ENCODE measurements at regions not wholly inside any gene's neighbourhood (a gene's known extent, or its start where the extent isn't known, plus 50 kb on each side); places are given as distances from the start of the nearest gene placed in this dataset.

GRCh38 chr1:86239894-86240293, 83.3 kb upstream of the COL24A1 start:
- H3K9me3 ChIP-seq (replicated peaks in 1 of 2; ENCODE audit: control insufficient read depth in 1 of 2, insufficient read depth in 1 of 2, low read length in 2 of 2) = peaks cover 0 to 10% of the 10 kb centered on the region in 2 donors
- no peaks in the 10 kb centered on the region for H3K36me3 ChIP-seq (replicated peaks in 1 of 2; ENCODE audit: control insufficient read depth in 1 of 2, insufficient read depth in 2 of 2, low read length in 2 of 2)
- intact Hi-C loops (cut with micrococcal nuclease) = no loop called here
- no CpG with 5 or more reads among the region's 1 CpG for WGBS (ENCODE audit: insufficient coverage)
- no peaks in the 10 kb centered on the region for H3K79me2 ChIP-seq (ENCODE audit: insufficient read depth, low read length)
- no peak for TF ChIP-seq CTCF (IDR thresholded peaks at IDR 0.05)
- no peak for DNase-seq
- H3K27me3 Mint-ChIP-seq (ENCODE audit: low read depth in 3 of 3) = no peaks in the 10 kb centered on the region
- H3K4me3 Mint-ChIP-seq = no peak overlapping the region
- no peak overlapping the region for H3K4me3 ChIP-seq (replicated peaks in 1 of 3; ENCODE audit: low read depth in 2 of 3, low read length in 3 of 3)
- H3K36me3 Mint-ChIP-seq = no peaks in the 10 kb centered on the region
- H3K9me3 Mint-ChIP-seq = peaks cover 0 to 16% (median 5%) of the 10 kb centered on the region in 7 donors
- no peak overlapping the region for H3K4me2 ChIP-seq (replicated peaks; ENCODE audit: extremely low read depth, low read length, poor library complexity, severe bottlenecking)
- no peak overlapping the region for H3K27ac ChIP-seq (ENCODE audit: low read depth in 1 of 2, low read length in 2 of 2)
- no peak overlapping the region for H3K27ac Mint-ChIP-seq
- H3K4me1 Mint-ChIP-seq = no peaks in the 10 kb centered on the region
- no peaks in the 10 kb centered on the region for H4K20me1 ChIP-seq (ENCODE audit: insufficient read depth, low read length)
- H3K4me1 ChIP-seq (ENCODE audit: control insufficient read depth in 1 of 2, insufficient read depth in 2 of 2, low read length in 2 of 2) = no peaks in the 10 kb centered on the region
- H2AFZ ChIP-seq (ENCODE audit: insufficient read depth, low read depth, low read length, poor library complexity, severe bottlenecking) = no peak overlapping the region
- H3K9ac ChIP-seq (ENCODE audit: insufficient read depth, low read length, poor library complexity, severe bottlenecking) = no peak overlapping the region
- H3K27me3 ChIP-seq (ENCODE audit: control insufficient read depth in 2 of 2, insufficient read depth in 2 of 2, low read length in 2 of 2) = no peaks in the 10 kb centered on the region

GRCh38 chr1:86239490-86239889, 82.9 kb upstream of the COL24A1 start:
- no peaks in the 10 kb centered on the region for H4K20me1 ChIP-seq (ENCODE audit: insufficient read depth, low read length)
- H3K4me3 Mint-ChIP-seq = no peak overlapping the region
- no peak overlapping the region for H3K9ac ChIP-seq (ENCODE audit: insufficient read depth, low read length, poor library complexity, severe bottlenecking)
- no peaks in the 10 kb centered on the region for H3K4me1 Mint-ChIP-seq
- H3K27ac Mint-ChIP-seq = no peak overlapping the region
- no peaks in the 10 kb centered on the region for H3K36me3 ChIP-seq (replicated peaks in 1 of 2; ENCODE audit: control insufficient read depth in 1 of 2, insufficient read depth in 2 of 2, low read length in 2 of 2)
- no peak for DNase-seq
- no peak overlapping the region for H2AFZ ChIP-seq (ENCODE audit: insufficient read depth, low read depth, low read length, poor library complexity, severe bottlenecking)
- intact Hi-C loops (cut with micrococcal nuclease) = no loop called here
- no peak overlapping the region for H3K4me2 ChIP-seq (replicated peaks; ENCODE audit: extremely low read depth, low read length, poor library complexity, severe bottlenecking)
- H3K27me3 Mint-ChIP-seq (ENCODE audit: low read depth in 3 of 3) = no peaks in the 10 kb centered on the region
- no peaks in the 10 kb centered on the region for H3K36me3 Mint-ChIP-seq
- no peaks in the 10 kb centered on the region for H3K4me1 ChIP-seq (ENCODE audit: control insufficient read depth in 1 of 2, insufficient read depth in 2 of 2, low read length in 2 of 2)
- H3K9me3 ChIP-seq (replicated peaks in 1 of 2; ENCODE audit: control insufficient read depth in 1 of 2, insufficient read depth in 1 of 2, low read length in 2 of 2) = peaks cover 0 to 10% of the 10 kb centered on the region in 2 donors
- no peak for TF ChIP-seq CTCF (IDR thresholded peaks at IDR 0.05)
- no peak overlapping the region for H3K27ac ChIP-seq (ENCODE audit: low read depth in 1 of 2, low read length in 2 of 2)
- H3K4me3 ChIP-seq (replicated peaks in 1 of 3; ENCODE audit: low read depth in 2 of 3, low read length in 3 of 3) = no peak overlapping the region
- no peaks in the 10 kb centered on the region for H3K79me2 ChIP-seq (ENCODE audit: insufficient read depth, low read length)
- H3K27me3 ChIP-seq (ENCODE audit: control insufficient read depth in 2 of 2, insufficient read depth in 2 of 2, low read length in 2 of 2) = no peaks in the 10 kb centered on the region
- H3K9me3 Mint-ChIP-seq = peaks cover 0 to 16% (median 5%) of the 10 kb centered on the region in 7 donors

Measured in CD14-positive monocyte (primary cell).